ENCODE measurements at regions not wholly inside any gene's neighbourhood (a gene's known extent, or its start where the extent isn't known, plus 50 kb on each side); places are given as distances from the start of the nearest gene placed in this dataset.

GRCh38 chr4:64774626-64775025 is 365.4 kb upstream of the TECRL start:
- WGBS: 86% methylated on average over 3 of the region's 3 CpGs
- H3K9me3 ChIP-seq: no peaks in the 10 kb centered on the region
- no peak for TF ChIP-seq POLR2A (IDR thresholded peaks at IDR 0.05; ENCODE audit: low read depth)
- no peak for TF ChIP-seq CTCF (IDR thresholded peaks at IDR 0.05)
- no peak for TF ChIP-seq EP300 (IDR thresholded peaks at IDR 0.05)
- TF ChIP-seq POLR2AphosphoS5 (IDR thresholded peaks at IDR 0.05): no peak
- no peak overlapping the region for H3K27ac ChIP-seq (replicated peaks in 1 of 4)
- no peak overlapping the region for H3K4me3 ChIP-seq
- H3K36me3 ChIP-seq: no peaks in the 10 kb centered on the region
- no peaks in the 10 kb centered on the region for H3K27me3 ChIP-seq
- no peak for DNase-seq (ENCODE audit: extremely low spot score)
- intact Hi-C loops (cut with DNase I): no loop called here
- H3K4me1 ChIP-seq: no peaks in the 10 kb centered on the region

GRCh38 chr4:64771149-64771548 is 361.9 kb upstream of the TECRL start:
- TF ChIP-seq CTCF (IDR thresholded peaks at IDR 0.05): no peak
- TF ChIP-seq POLR2A (IDR thresholded peaks at IDR 0.05; ENCODE audit: low read depth): no peak
- no peak for TF ChIP-seq POLR2AphosphoS5 (IDR thresholded peaks at IDR 0.05)
- TF ChIP-seq EP300 (IDR thresholded peaks at IDR 0.05): no peak
- Histone ChIP-seq H3K36me3 (no peaks in the 10 kb centered on the region), H3K9me3 (no peaks in the 10 kb centered on the region), H3K4me3 (no peak overlapping the region), H3K27ac (replicated peaks in 1 of 4) (no peak overlapping the region), H3K27me3 (no peaks in the 10 kb centered on the region), H3K4me1 (no peaks in the 10 kb centered on the region)
- DNase-seq (ENCODE audit: extremely low spot score): no peak
- WGBS: 74% methylated on average over 2 of the region's 2 CpGs
- intact Hi-C loops (cut with DNase I): no loop called here

- no peaks in the 10 kb centered on the region for H3K27me3 ChIP-seq
These were observed 358.3 kb upstream of the TECRL start for GRCh38 chr4:64767547-64767946.

GRCh38 chr4:64766565-64766964 is 357.3 kb upstream of the TECRL start:
- TF ChIP-seq CTCF (IDR thresholded peaks at IDR 0.05) (no peak), POLR2AphosphoS5 (IDR thresholded peaks at IDR 0.05) (no peak), POLR2A (IDR thresholded peaks at IDR 0.05; ENCODE audit: low read depth) (no peak), EP300 (IDR thresholded peaks at IDR 0.05) (no peak)
- Histone ChIP-seq H3K27ac (replicated peaks in 1 of 4) (no peak overlapping the region), H3K9me3 (no peaks in the 10 kb centered on the region), H3K4me3 (no peak overlapping the region), H3K4me1 (no peaks in the 10 kb centered on the region), H3K27me3 (no peaks in the 10 kb centered on the region), H3K36me3 (no peaks in the 10 kb centered on the region)
- 64% methylated on average over 1 of the region's 1 CpG for WGBS
- no peak for DNase-seq (ENCODE audit: extremely low spot score)
- intact Hi-C loops (cut with DNase I): no loop called here

More at GRCh38 chr4:64767547-64767946, 358.3 kb upstream of the TECRL start:
- no peaks in the 10 kb centered on the region for H3K36me3 ChIP-seq
- H3K4me3 ChIP-seq: no peak overlapping the region
- no peaks in the 10 kb centered on the region for H3K4me1 ChIP-seq
- H3K27ac ChIP-seq (replicated peaks in 1 of 4): no peak overlapping the region
- DNase-seq (ENCODE audit: extremely low spot score): no peak
- 73% methylated on average over 2 of the region's 2 CpGs for WGBS
- intact Hi-C loops (cut with DNase I): no loop called here
- TF ChIP-seq POLR2AphosphoS5 (IDR thresholded peaks at IDR 0.05): no peak
- TF ChIP-seq CTCF (IDR thresholded peaks at IDR 0.05): no peak
- TF ChIP-seq POLR2A (IDR thresholded peaks at IDR 0.05; ENCODE audit: low read depth): no peak
- no peak for TF ChIP-seq EP300 (IDR thresholded peaks at IDR 0.05)
- no peaks in the 10 kb centered on the region for H3K9me3 ChIP-seq

- DNase-seq (ENCODE audit: extremely low spot score): no peak
- no peaks in the 10 kb centered on the region for H3K4me1 ChIP-seq
- no peaks in the 10 kb centered on the region for H3K27me3 ChIP-seq
- H3K9me3 ChIP-seq: no peaks in the 10 kb centered on the region
- intact Hi-C loops (cut with DNase I): no loop called here
- no peak overlapping the region for H3K27ac ChIP-seq (replicated peaks in 1 of 4)
- TF ChIP-seq CTCF (IDR thresholded peaks at IDR 0.05): no peak
- TF ChIP-seq EP300 (IDR thresholded peaks at IDR 0.05): no peak
- no peak for TF ChIP-seq POLR2AphosphoS5 (IDR thresholded peaks at IDR 0.05)
- TF ChIP-seq POLR2A (IDR thresholded peaks at IDR 0.05; ENCODE audit: low read depth): no peak
- 29% methylated on average over 2 of the region's 2 CpGs for WGBS
- no peak overlapping the region for H3K4me3 ChIP-seq
- H3K36me3 ChIP-seq: no peaks in the 10 kb centered on the region
These were observed 346.8 kb upstream of the TECRL start for GRCh38 chr4:64756016-64756415.
